Caco-2 (cell line): ENCODE measurements at regions not wholly inside any gene's neighbourhood (a gene's known extent, or its start where the extent isn't known, plus 50 kb on each side); places are given as distances from the start of the nearest gene placed in this dataset.

ENCODE experiments used
- BruUV-seq: library from RNA; stranded (reverse); fragments of 400-500 nt; replicated peaks from 2 replicates; lab custom pipeline; 2021; lab: Mats Ljungman, UMichigan
- CTCF ChIA-PET: fragments of 300-600 bp; sonication (Branson Sonifier 250); formaldehyde crosslinking; loops from one replicate; lab custom pipeline; 2022; ENCODE audit warnings: antibody characterized with exemption; lab: Charles Lee
- POLR2A ChIA-PET: fragments of 300-600 bp; sonication (Branson Sonifier 250); formaldehyde crosslinking; loops from one replicate; lab custom pipeline; 2022; ENCODE audit warnings: antibody characterized with exemption; lab: Charles Lee
- DNase-seq, 2 experiments: peaks; one replicate each; pipeline versions ENCODE4 v3.0.0 to v3.0.0-alpha.2; 2020 to 2022
- H3K27me3 ChIP-seq: replicated peaks from 2 replicates; pipeline ENCODE4 v1.6.0; 2011; ENCODE audit warnings: low read length; ENCODE audit not compliant: control insufficient read depth, insufficient read depth
- H3K36me3 ChIP-seq: 2 replicates; pipeline ENCODE4 v1.5.1; 2011; ENCODE audit warnings: low read length; ENCODE audit not compliant: control insufficient read depth, insufficient read depth
- H3K4me1 ChIP-seq: fragments of 250-450 bp; sonication (Bioruptor Pico); 2 replicates; pipeline ENCODE4 v1.5.1; 2020; ENCODE audit warnings: mild to moderate bottlenecking
- H3K4me3 ChIP-seq: 2 replicates; pipeline ENCODE4 v1.5.1; 2011; ENCODE audit warnings: low read depth, mild to moderate bottlenecking, control low read depth, low read length
- H3K9me3 ChIP-seq: fragments of 250-450 bp; sonication (Bioruptor Pico); 2 replicates; pipeline ENCODE4 v1.5.1; 2020; ENCODE audit warnings: mild to moderate bottlenecking, moderate library complexity
- H3K27ac Mint-ChIP-seq: one replicate; pipeline ENCODE4 v1.8.0; 2022; ENCODE audit warnings: mixed read lengths; ENCODE audit not compliant: unreplicated experiment
- H3K27me3 Mint-ChIP-seq: one replicate; pipeline ENCODE4 v1.8.0; 2022; ENCODE audit warnings: mixed read lengths; ENCODE audit not compliant: insufficient read depth, unreplicated experiment
- H3K36me3 Mint-ChIP-seq: one replicate; pipeline ENCODE4 v1.8.0; 2022; ENCODE audit warnings: mild to moderate bottlenecking, mixed read lengths; ENCODE audit not compliant: insufficient read depth, unreplicated experiment
- H3K4me1 Mint-ChIP-seq: one replicate; pipeline ENCODE4 v1.8.0; 2022; ENCODE audit warnings: low read depth, mixed read lengths; ENCODE audit not compliant: unreplicated experiment
- H3K4me3 Mint-ChIP-seq: one replicate; pipeline ENCODE4 v1.8.0; 2022; ENCODE audit warnings: mild to moderate bottlenecking, moderate library complexity, mixed read lengths; ENCODE audit not compliant: unreplicated experiment
- H3K9me3 Mint-ChIP-seq: one replicate; pipeline ENCODE4 v1.8.0; 2022; ENCODE audit warnings: mixed read lengths; ENCODE audit not compliant: unreplicated experiment
- CTCF ChIP-seq, 2 experiments: fragments of 200-600 bp in 1 of 2; IDR thresholded peaks; 1 replicate in 1 of 2; 2 replicates in 1 of 2; pipeline versions ENCODE4 v1.5.1 to v1.8.0; 2011 to 2022; ENCODE audit warnings: antibody characterized with exemption in 1 of 2, control low read depth in 1 of 2, inconsistent platforms in 1 of 2, low read depth in 1 of 2, low read length in 1 of 2, mild to moderate bottlenecking in 1 of 2, moderate library complexity in 1 of 2; ENCODE audit not compliant: insufficient read depth in 1 of 2, severe bottlenecking in 1 of 2, unreplicated experiment in 1 of 2
- intact Hi-C: fragments of 100-400 bp; cut with micrococcal nuclease; formaldehyde crosslinking; loops from one replicate; pipeline ENCODE4 v1.10.0; 2022; ENCODE audit not compliant: unreplicated experiment

DNA sequence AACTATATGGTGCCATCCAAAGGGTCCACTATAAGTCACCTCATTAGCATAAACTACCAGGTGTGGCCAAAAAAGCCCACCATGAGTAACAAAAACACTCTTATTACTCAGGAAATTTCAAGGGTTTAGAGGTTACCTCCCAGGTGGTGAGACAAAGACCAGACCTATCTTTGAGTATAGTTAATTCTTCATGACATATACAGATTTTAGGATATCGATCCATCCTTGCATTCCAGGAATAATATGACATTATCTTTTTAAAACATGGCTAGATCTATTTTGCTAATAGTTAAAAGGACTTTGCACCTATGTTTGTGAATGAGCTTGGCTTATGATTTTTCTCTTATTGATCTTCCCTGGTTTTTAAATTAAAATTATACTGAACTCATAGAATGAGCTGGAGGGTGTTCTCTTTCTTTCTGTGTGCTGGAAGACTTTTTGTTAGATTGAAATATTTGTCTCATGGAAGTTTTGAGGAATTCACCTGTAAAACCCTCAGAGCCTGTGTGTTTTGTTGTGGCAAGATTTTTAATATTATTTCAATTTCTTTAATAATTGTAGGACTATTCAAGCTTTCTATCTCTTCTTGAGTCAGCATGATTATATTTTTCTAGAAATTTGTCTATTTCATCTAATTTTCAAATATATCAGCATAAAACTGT, 138.7 kb upstream of the SLC45A1 start:
- H3K4me3 Mint-ChIP-seq, result no peak overlapping the region
- no peaks in the 10 kb centered on the region for H3K36me3 Mint-ChIP-seq
- CTCF ChIA-PET, result no interaction called here
- H3K9me3 ChIP-seq, result peaks cover 5% of the 10 kb centered on the region; the same call in 1 of the 2 replicates
- no peaks in the 10 kb centered on the region for H3K36me3 ChIP-seq
- no peak for DNase-seq
- no peak overlapping the region for H3K4me3 ChIP-seq
- no TSS peak for BruUV-seq
- TF ChIP-seq CTCF (IDR thresholded peaks at IDR 0.05; ENCODE audit: insufficient read depth in 1 of 2, low read depth in 1 of 2, low read length in 1 of 2, severe bottlenecking in 1 of 2, unreplicated experiment in 1 of 2), result no peak
- peaks cover 13% of the 10 kb centered on the region for H3K4me1 Mint-ChIP-seq
- POLR2A ChIA-PET, result no interaction called here
- no peaks in the 10 kb centered on the region for H3K27me3 ChIP-seq
- peaks cover 19% of the 10 kb centered on the region for H3K9me3 Mint-ChIP-seq
- no peaks in the 10 kb centered on the region for H3K27me3 Mint-ChIP-seq
- no peak overlapping the region for H3K27ac Mint-ChIP-seq
- peaks cover 18% of the 10 kb centered on the region for H3K4me1 ChIP-seq
- intact Hi-C loops, result no loop called here

DNA sequence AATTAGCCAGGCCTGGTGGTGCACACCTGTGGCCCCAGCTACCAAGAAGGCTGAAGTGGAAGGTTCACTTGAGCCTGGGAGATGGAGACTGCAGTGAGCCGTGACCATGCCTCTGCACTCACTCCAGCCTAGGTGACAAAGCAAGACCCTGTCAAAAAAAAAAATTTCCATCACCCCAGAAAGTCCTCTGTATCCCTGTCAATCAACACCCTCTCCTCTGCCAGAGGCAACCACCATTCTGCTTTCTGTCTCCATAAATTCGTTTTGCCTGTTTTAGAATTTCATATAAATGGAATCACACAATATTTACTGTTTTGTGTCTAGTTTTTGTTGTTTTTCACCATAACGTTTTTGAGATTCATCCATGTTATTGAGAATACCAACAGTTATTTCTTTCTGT, 141.6 kb upstream of the SLC45A1 start:
- H3K4me3 Mint-ChIP-seq, result no peak overlapping the region
- no peaks in the 10 kb centered on the region for H3K36me3 Mint-ChIP-seq
- CTCF ChIA-PET, result no interaction called here
- intact Hi-C loops, result no loop called here
- H3K9me3 ChIP-seq, result peaks cover 5% of the 10 kb centered on the region; the same call in 1 of the 2 replicates
- H3K27me3 ChIP-seq, result no peaks in the 10 kb centered on the region
- BruUV-seq, result no TSS peak
- H3K4me1 Mint-ChIP-seq, result no peaks in the 10 kb centered on the region
- H3K4me3 ChIP-seq, result no peak overlapping the region
- H3K4me1 ChIP-seq, result peaks cover 2% of the 10 kb centered on the region
- POLR2A ChIA-PET, result no interaction called here
- no peaks in the 10 kb centered on the region for H3K27me3 Mint-ChIP-seq
- peaks cover 19% of the 10 kb centered on the region for H3K9me3 Mint-ChIP-seq
- DNase-seq, result no peak
- TF ChIP-seq CTCF (IDR thresholded peaks at IDR 0.05; ENCODE audit: insufficient read depth in 1 of 2, low read depth in 1 of 2, low read length in 1 of 2, severe bottlenecking in 1 of 2, unreplicated experiment in 1 of 2), result no peak
- H3K36me3 ChIP-seq, result no peaks in the 10 kb centered on the region
- H3K27ac Mint-ChIP-seq, result no peak overlapping the region

DNA sequence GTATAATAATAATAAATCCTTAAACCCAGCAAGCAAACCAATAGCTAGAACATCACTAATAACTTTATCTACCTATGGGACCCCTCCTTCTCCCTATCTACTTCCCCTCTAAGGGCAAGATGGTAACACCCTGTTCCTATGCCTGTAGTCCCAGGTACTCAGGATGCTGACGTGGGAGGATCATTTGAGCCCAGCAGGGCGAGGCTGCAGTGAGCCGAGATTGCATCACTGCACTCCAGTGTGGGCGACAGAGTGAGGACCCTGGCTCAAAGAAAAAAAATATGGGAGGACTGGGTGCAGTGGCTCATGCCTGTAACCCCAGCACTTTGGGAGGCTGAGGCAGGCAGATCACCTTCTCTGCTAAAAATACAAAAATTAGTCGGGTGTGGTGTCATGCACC, 143.1 kb upstream of the SLC45A1 start:
- no peak for DNase-seq
- peaks cover 5% of the 10 kb centered on the region; the same call in 1 of the 2 replicates for H3K9me3 ChIP-seq
- H3K4me1 ChIP-seq, result peaks cover 10% of the 10 kb centered on the region
- no peaks in the 10 kb centered on the region for H3K27me3 ChIP-seq
- Mint-ChIP-seq H3K4me3 (no peak overlapping the region), H3K36me3 (peaks cover under 1% of the 10 kb centered on the region), H3K4me1 (peaks cover 5% of the 10 kb centered on the region), H3K9me3 (peaks cover 14% of the 10 kb centered on the region), H3K27me3 (no peaks in the 10 kb centered on the region), H3K27ac (no peak overlapping the region)
- ChIA-PET CTCF (no interaction called here), POLR2A (no interaction called here)
- intact Hi-C loops, result no loop called here
- no TSS peak for BruUV-seq
- no peaks in the 10 kb centered on the region for H3K36me3 ChIP-seq
- TF ChIP-seq CTCF (IDR thresholded peaks at IDR 0.05; ENCODE audit: insufficient read depth in 1 of 2, low read depth in 1 of 2, low read length in 1 of 2, severe bottlenecking in 1 of 2, unreplicated experiment in 1 of 2), result no peak
- no peak overlapping the region for H3K4me3 ChIP-seq
